ENCODE measurements at regions not wholly inside any gene's neighbourhood (a gene's known extent, or its start where the extent isn't known, plus 50 kb on each side); places are given as distances from the start of the nearest gene placed in this dataset.

DNA sequence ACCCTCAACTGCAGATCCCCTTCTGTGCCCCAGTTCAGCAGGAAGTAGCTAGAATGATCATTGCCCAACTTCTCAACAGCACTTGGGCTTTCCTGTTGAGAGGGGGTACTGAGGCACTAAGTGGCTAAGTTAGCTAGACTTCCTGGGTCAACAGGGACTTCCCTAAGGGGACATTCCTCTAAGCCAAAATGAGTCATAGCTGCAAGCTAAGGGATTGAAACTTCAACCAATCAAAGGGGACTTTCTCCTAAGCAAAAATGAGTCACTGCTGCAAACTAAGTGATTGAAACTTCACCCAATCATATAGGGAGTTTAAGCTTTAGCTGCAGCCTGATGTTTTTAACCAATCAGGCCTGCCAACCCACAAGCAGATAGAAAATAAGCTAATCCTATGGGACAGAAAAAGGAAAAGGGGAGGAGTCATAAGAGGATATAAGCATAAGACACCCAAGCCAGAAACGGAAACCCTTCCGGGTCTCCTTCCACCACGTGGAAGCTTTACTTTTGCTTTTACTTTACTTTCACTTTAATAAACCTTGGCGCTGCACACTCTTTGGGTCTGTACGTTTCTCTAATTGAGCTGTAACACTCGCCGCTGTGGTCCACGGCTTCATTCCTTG is 659.0 kb upstream of the HS3ST5 start:
- H3K36me3 Mint-ChIP-seq: peaks cover 9% of the 10 kb centered on the region; the same call in 1 of the 2 replicates
- H3K4me3 Mint-ChIP-seq: no peak overlapping the region
- H3K27ac Mint-ChIP-seq: no peak overlapping the region
- ChIA-PET POLR2A (no interaction called here), CTCF (no interaction called here)
- peaks cover 25% of the 10 kb centered on the region for H3K9me3 Mint-ChIP-seq
- H3K27me3 Mint-ChIP-seq (ENCODE audit: low read depth): no peaks in the 10 kb centered on the region
- ATAC-seq (no peak), DNase-seq (ENCODE audit: low spot score) (no peak)
- TF ChIP-seq ZBTB21 (CRISPR knock-in tag; IDR thresholded peaks at IDR 0.05; ENCODE audit: borderline replicate concordance) (no peak), FOXK1 (CRISPR knock-in tag; IDR thresholded peaks at IDR 0.05) (no peak)
- TF ChIP-seq, protein P1, sequence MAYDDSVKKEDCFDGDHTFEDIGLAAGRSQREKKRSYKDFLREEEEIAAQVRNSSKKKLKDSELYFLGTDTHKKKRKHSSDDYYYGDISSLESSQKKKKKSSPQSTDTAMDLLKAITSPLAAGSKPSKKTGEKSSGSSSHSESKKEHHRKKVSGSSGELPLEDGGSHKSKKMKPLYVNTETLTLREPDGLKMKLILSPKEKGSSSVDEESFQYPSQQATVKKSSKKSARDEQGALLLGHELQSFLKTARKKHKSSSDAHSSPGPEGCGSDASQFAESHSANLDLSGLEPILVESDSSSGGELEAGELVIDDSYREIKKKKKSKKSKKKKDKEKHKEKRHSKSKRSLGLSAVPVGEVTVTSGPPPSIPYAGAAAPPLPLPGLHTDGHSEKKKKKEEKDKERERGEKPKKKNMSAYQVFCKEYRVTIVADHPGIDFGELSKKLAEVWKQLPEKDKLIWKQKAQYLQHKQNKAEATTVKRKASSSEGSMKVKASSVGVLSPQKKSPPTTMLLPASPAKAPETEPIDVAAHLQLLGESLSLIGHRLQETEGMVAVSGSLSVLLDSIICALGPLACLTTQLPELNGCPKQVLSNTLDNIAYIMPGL (CRISPR knock-in tag; IDR thresholded peaks at IDR 0.05): no peak
- H3K4me1 Mint-ChIP-seq: peaks cover 6% of the 10 kb centered on the region

DNA sequence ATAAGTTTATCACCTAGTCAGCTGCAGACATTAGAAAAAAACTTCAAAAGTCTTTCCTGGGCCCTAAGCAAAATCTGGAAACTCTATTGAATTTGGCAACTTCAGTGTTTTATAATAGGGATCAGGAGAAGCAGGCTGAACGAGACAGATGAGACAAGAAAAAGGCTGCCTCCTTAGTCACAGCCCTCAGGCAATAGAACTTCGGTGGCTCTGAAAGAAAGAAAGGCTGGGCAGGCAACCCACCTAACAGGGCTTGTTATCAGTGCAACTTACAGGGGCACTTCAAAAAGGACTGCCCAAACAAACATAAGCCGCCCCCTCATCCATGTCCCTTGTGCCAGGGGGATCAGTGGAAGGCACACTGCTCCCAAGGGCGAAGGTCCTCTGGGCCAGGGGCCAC is 657.9 kb upstream of the HS3ST5 start:
- Mint-ChIP-seq H3K9me3 (peaks cover 32% of the 10 kb centered on the region), H3K27ac (no peak overlapping the region), H3K4me3 (no peak overlapping the region), H3K27me3 (ENCODE audit: low read depth) (no peaks in the 10 kb centered on the region), H3K4me1 (peaks cover 15% of the 10 kb centered on the region), H3K36me3 (peaks cover 17% of the 10 kb centered on the region; the same call in 1 of the 2 replicates)
- TF ChIP-seq ZNF671 (CRISPR knock-in tag; IDR thresholded peaks at IDR 0.05) (no peak), NR3C1 (CRISPR knock-in tag; conservative IDR thresholded peaks at IDR 0.05; ENCODE audit: low read depth) (no peak), FOXJ3 (CRISPR knock-in tag; IDR thresholded peaks at IDR 0.05; ENCODE audit: borderline replicate concordance) (no peak), HMGA2 (CRISPR knock-in tag; IDR thresholded peaks at IDR 0.05) (no peak), ETV6 (CRISPR knock-in tag; IDR thresholded peaks at IDR 0.05) (no peak), ZBTB21 (CRISPR knock-in tag; IDR thresholded peaks at IDR 0.05; ENCODE audit: borderline replicate concordance) (no peak), ZNF121 (CRISPR knock-in tag; IDR thresholded peaks at IDR 0.05) (no peak), GABPB1 (CRISPR knock-in tag; IDR thresholded peaks at IDR 0.05) (no peak), SOX15 (CRISPR knock-in tag; IDR thresholded peaks at IDR 0.05) (no peak), ZNF416 (CRISPR knock-in tag; IDR thresholded peaks at IDR 0.05) (no peak), ZNF219 (CRISPR knock-in tag; IDR thresholded peaks at IDR 0.05; ENCODE audit: borderline replicate concordance) (no peak), TEAD1 (CRISPR knock-in tag; IDR thresholded peaks at IDR 0.05) (no peak)
- TF ChIP-seq, protein P2, sequence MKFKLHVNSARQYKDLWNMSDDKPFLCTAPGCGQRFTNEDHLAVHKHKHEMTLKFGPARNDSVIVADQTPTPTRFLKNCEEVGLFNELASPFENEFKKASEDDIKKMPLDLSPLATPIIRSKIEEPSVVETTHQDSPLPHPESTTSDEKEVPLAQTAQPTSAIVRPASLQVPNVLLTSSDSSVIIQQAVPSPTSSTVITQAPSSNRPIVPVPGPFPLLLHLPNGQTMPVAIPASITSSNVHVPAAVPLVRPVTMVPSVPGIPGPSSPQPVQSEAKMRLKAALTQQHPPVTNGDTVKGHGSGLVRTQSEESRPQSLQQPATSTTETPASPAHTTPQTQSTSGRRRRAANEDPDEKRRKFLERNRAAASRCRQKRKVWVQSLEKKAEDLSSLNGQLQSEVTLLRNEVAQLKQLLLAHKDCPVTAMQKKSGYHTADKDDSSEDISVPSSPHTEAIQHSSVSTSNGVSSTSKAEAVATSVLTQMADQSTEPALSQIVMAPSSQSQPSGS (CRISPR knock-in tag; IDR thresholded peaks at IDR 0.05; ENCODE audit: borderline replicate concordance, low read depth): no peak
- TF ChIP-seq, protein P3, sequence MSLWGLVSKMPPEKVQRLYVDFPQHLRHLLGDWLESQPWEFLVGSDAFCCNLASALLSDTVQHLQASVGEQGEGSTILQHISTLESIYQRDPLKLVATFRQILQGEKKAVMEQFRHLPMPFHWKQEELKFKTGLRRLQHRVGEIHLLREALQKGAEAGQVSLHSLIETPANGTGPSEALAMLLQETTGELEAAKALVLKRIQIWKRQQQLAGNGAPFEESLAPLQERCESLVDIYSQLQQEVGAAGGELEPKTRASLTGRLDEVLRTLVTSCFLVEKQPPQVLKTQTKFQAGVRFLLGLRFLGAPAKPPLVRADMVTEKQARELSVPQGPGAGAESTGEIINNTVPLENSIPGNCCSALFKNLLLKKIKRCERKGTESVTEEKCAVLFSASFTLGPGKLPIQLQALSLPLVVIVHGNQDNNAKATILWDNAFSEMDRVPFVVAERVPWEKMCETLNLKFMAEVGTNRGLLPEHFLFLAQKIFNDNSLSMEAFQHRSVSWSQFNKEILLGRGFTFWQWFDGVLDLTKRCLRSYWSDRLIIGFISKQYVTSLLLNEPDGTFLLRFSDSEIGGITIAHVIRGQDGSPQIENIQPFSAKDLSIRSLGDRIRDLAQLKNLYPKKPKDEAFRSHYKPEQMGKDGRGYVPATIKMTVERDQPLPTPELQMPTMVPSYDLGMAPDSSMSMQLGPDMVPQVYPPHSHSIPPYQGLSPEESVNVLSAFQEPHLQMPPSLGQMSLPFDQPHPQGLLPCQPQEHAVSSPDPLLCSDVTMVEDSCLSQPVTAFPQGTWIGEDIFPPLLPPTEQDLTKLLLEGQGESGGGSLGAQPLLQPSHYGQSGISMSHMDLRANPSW (CRISPR knock-in tag; conservative IDR thresholded peaks at IDR 0.05; ENCODE audit: low read depth): no peak
- TF ChIP-seq, protein P4, sequence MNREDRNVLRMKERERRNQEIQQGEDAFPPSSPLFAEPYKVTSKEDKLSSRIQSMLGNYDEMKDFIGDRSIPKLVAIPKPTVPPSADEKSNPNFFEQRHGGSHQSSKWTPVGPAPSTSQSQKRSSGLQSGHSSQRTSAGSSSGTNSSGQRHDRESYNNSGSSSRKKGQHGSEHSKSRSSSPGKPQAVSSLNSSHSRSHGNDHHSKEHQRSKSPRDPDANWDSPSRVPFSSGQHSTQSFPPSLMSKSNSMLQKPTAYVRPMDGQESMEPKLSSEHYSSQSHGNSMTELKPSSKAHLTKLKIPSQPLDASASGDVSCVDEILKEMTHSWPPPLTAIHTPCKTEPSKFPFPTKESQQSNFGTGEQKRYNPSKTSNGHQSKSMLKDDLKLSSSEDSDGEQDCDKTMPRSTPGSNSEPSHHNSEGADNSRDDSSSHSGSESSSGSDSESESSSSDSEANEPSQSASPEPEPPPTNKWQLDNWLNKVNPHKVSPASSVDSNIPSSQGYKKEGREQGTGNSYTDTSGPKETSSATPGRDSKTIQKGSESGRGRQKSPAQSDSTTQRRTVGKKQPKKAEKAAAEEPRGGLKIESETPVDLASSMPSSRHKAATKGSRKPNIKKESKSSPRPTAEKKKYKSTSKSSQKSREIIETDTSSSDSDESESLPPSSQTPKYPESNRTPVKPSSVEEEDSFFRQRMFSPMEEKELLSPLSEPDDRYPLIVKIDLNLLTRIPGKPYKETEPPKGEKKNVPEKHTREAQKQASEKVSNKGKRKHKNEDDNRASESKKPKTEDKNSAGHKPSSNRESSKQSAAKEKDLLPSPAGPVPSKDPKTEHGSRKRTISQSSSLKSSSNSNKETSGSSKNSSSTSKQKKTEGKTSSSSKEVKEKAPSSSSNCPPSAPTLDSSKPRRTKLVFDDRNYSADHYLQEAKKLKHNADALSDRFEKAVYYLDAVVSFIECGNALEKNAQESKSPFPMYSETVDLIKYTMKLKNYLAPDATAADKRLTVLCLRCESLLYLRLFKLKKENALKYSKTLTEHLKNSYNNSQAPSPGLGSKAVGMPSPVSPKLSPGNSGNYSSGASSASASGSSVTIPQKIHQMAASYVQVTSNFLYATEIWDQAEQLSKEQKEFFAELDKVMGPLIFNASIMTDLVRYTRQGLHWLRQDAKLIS (CRISPR knock-in tag; IDR thresholded peaks at IDR 0.05; ENCODE audit: borderline replicate concordance): no peak
- CTCF ChIA-PET: no interaction called here
- POLR2A ChIA-PET: no interaction called here
- DNase-seq (ENCODE audit: low spot score) (no peak), ATAC-seq (no peak)
